ENCODE measurements at regions not wholly inside any gene's neighbourhood (a gene's known extent, or its start where the extent isn't known, plus 50 kb on each side); places are given as distances from the start of the nearest gene placed in this dataset.

DNA sequence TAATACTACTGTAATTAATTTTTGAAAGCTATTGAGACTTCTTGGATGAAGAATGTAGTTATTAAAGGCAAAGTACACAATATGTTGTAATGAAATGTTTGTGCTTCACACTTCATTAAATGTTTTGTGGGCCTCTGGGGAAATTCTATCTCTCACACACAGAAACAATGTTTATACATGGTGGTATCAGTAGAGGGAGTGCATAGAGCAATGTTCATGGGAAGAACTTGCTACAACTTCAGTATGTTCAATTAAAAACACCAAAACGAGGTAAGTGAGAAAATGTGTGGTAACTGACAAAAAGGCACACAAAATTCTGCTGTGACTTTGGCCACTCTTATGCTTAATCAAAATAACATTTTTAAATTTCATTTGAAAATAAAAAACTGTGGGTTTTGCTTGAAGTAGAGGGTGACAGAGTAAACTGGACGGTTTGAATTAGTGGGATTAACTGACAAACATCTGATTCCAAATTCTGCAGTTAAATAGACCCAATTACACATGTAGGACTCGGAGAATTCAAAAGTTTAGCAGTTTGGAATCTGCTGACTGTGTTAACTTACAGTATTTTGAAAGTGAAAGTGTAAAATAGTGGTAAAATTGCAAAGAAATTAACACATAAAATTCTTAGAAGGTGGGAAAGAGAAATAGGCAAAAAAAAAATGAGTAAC is 111.4 kb upstream of the TTC29 start:
- DNase-seq, result no peak

DNA sequence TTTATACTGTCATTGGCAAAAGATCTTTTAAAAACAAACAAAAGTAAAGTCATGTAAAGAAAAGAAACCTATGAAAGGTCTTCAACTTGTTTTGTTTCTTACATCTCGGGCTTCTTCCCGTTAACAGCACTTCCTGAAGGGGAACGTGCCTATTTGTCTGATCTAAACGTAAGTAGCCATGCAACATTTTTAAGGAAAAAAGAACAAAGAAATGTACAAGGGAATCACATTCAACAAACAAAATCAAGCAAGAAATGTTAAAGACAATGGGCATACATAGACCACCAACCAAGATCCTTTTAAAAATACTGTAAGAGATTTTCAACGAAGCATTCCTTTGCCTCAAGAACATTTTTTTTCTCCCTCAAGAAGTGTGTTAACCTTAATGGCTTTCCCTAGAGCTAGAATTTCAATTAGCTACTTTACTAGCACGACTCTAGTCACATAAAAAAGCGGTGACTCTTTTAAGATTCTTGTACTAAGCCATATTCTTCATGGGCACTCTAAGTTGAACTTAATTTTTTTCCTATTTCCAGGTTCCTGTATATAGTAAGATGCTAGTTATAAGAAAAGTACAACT is 112.0 kb upstream of the TTC29 start:
- DNase-seq, result no peak

GRCh38 chr4:147059064-147059731 is 113.5 kb upstream of the TTC29 start:
- no peak for DNase-seq

- no peak for DNase-seq
These were observed 114.7 kb upstream of the TTC29 start for GRCh38 chr4:147060151-147060931.

DNA sequence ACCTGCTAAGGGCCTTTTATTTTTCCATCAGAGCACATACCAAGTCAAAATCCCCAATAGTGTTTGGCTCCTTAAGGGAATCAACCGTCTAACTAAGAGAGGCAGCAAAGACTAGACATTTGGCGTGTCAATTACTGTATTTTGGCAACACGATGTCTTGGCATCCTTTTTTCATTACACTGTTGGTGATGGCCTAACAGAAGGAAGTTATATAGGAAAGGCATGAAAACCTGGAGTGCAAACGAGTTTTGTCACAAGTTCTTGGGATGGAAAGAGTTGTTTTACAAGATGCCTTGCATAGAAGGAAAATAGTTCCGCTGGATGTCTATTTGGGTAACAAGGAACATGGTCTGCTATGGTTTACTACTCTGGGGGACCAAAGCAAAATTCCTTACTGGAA is 119.2 kb upstream of the TTC29 start:
- no peak for DNase-seq

DNA sequence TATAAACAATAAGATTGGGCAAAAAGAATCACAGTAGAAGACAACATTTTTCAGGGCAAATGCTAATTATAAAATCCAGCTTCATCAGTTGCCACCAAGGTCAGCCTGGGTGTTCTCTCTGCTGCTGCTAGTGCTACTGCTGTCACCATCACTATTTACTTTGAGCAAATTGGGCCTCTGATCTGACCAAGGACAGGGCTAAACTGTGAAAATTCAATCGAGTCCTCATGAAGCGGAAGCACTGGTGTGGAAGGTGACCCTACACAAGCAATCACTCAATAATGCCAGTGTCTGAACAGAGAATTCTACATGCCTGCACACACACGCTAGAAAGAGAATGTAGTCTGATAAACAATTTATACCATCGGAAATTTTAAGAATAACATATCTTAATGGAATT is 122.9 kb upstream of the TTC29 start:
- DNase-seq, result no peak

GRCh38 chr4:147071209-147071740 is 125.6 kb upstream of the TTC29 start:
- no peak for DNase-seq

DNA sequence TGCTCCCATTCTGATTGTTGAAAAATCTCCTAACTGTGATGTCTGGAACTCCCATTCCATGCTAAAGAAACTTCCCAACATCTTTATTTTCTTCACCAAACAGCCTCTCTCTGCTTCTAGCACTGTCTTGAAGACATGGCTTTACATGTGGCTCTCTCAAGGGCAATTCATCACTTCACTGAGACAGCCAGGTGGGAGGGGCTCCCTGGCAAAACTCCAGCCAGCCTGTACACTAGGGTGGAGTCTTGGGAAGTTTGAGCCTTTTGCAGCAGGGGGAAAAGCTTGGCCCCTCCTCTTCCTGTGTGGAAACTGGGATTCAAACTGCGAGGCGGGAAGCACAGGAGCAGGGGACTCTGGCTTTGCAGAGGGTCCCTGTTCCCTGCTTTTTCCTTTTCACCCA is 130.5 kb upstream of the TTC29 start:
- no peak for DNase-seq

GRCh38 chr4:147076728-147077127 is 131.1 kb upstream of the TTC29 start:
- DNase-seq, result no peak

DNA sequence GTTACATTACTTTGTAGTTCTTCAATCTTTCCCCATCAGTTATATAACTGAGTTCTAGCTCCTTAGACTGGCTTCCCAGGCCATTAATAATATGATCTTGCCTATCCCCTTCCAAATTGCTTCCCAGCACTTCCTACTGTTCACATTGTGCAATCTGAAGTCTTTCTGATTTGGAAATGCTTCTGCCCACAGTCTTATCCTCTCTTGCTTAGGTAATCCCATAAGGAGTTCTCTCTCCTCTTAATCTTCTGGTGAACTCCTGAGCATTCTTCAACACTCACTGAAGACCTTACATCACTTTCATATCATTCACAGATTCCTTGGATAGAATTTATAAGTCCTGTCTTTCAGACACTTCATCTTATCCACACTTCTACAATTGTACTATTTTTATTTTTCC is 132.7 kb upstream of the TTC29 start:
- DNase-seq, result no peak

DNA sequence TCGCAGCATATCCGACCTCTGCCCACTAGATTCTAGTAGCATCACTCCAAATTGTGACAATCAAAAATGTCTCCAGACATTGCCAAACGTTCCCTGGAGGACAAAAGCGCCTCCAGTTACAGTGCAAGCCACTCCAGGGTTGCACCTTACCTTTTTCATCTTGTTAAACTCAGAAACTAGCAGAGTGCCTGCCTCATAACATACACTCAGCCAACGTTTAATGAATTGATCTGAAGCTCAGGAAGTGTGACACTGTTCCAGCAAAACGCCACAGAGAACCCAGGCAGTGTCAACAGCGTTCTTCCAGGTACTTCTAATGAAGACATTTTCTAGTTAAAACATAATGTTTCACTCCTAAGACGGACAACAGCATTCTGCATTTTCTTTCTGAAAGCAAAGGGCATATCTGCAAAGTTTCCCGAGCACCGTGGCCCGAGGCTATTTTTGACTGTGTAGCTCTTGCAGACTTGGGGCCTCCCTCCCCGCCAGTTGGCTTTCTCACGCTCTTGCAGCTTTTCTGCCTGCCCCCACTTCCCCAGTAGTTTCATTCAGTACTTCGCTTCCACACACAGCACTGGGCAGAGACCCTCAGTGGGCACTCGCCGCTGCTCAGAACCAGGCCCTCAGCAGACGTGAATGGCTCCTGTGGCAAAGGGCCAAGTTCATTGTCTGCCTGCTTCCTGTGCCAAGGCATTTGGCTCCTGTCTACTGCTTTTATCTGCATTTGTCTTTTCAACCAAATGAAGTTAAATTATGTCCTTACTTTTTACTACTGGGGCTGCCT is 133.4 kb upstream of the TTC29 start:
- no peak for DNase-seq

DNA sequence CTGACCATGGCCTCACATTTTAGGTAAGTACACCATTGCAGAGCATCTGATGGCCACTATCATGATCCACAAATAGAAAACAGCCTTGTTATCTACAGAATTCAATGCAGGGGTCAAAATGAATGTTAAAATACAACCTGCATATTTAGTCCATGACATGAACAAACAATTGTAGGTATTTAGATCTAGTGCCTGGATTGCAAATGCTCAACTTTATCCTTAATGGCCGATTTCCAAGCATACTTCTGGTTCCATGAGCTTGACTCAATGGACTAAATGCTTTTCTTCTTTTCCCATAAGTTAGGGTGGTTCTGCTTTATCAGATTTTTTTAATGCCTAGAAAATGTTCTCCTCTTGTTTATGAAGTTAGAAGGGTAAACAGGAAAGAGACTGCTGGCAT is 139.2 kb upstream of the TTC29 start:
- no peak for DNase-seq

GRCh38 chr4:147085781-147086180 is 140.1 kb upstream of the TTC29 start:
- DNase-seq, result no peak

GRCh38 chr4:147088146-147088545 is 142.5 kb upstream of the TTC29 start:
- no peak for DNase-seq

- DNase-seq, result no peak
These were observed 144.8 kb upstream of the TTC29 start for GRCh38 chr4:147090486-147090885.

DNA sequence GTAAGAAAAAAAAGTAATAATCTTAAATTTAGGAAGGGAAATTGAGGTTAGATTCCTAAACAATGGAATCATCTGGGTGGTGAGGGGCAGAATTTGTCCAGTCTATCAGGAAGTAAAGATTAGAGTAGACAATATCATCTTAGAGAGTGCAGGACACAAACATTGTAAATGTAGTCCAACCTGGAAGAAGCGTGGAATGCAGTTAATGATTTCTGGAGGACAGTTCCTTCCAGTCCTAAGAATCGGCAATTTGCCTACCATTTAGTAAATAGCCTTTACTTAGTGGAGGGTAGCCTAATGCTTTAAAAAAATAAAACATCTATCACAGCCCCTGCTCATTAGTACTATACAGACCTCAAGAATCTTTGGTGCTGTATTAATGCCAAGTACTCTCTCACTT is 147.5 kb upstream of the TTC29 start:
- DNase-seq, result no peak

DNA sequence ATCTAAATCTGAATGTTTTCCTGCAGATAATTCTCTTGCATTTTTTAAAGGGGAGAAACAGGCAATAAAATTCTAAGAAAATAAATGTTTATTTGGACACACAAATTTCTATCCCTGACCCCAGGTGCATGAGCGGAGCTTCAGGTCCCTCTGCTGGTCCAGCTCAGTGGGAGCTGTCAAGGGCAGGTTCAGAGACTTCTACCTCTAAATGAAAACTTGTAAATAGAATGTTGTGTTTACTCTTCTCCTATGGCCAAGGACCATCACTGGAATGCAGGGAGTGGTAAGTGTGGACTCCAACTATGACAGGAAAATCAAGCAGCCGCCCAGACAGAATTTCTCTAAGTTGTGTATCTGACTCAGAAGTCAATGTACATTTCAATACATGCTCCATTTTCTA is 148.6 kb upstream of the TTC29 start:
- DNase-seq, result no peak

DNA sequence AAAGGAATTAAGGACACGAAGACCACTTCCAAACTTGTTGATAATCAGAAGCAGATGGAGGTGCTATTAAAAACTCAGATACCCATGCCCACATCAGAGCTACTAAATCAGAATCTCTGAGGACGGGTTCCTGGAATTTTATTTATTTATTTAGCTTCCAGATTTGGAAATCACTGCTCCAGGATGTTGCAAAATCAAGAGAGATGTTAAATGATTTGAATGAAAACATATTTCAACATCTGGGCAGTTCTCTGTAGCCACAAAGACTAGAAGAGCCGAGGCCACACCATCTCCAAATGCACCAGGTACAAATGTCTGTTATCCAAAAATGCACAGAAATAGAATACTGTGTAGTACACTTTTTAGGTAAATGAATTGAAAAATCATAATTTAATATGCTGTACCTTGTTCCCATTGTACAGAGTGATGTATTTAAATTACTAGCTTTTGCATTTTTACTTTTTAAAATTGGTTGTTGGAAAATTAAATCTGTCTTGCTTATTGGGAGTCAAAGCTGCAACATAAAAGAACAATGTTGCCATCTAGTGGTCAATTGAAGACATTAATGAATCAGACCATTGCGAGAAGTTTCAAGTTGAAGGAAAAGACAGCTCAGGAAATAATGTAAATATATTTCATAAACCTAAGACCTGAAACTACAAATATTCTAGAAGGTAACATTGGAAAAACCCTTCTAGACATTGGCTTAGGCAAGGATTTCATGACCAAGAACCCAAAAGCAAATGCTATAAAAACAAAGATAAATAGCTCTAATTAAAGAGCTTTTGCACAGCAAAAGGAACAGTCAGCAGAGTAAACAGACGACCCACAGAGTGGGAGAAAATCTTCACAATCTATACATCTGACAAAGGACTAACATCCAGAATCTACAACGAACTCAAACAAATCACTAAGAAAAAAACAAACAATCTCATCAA is 151.3 kb upstream of the TTC29 start:
- DNase-seq, result no peak

DNA sequence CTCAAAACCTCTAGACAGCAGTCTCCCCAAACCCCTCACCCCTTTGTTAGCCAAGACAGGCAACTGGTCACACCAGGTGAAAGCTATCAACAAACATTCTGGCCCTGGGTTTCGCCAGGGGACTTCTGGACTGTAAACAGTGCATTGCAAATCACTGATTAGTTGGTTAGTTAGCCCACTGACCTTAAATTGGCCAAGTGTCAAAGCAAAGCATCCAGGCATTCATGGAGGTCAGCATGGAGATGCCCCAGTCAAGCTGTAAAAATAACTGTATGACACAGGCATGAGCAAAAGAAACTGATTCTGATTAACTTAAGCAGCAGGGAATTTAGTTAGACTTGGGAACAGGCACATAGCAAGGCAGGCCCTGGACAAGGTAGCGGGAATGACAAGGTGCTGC is 156.0 kb upstream of the TTC29 start:
- DNase-seq, result no peak

- no peak for DNase-seq
These were observed 156.9 kb upstream of the TTC29 start for GRCh38 chr4:147102596-147102995.

GRCh38 chr4:147103403-147103946 is 157.8 kb upstream of the TTC29 start:
- no peak for DNase-seq
